RWPE2 (cell line): ENCODE measurements at regions not wholly inside any gene's neighbourhood (a gene's known extent, or its start where the extent isn't known, plus 50 kb on each side); places are given as distances from the start of the nearest gene placed in this dataset.
A peak's percentile ranks its signal among the peaks of the same experiment; 100 is the strongest.

Source experiments
- ATAC-seq: fragments of 200-7000 bp; cut with Tn5 transposase; 3 replicates; pipeline ENCODE4 v1.9.1; 2021; ENCODE audit warnings: low read depth
- DNase-seq: peaks from one replicate; pipeline ENCODE4 v3.0.0-alpha.2; 2020; ENCODE audit warnings: low spot score
- H3K27ac ChIP-seq: fragments of 450-650 bp; 2 replicates; pipeline ENCODE4 v1.5.1; 2017; ENCODE audit warnings: mild to moderate bottlenecking; ENCODE audit not compliant: poor library complexity, severe bottlenecking
- H3K27me3 ChIP-seq: fragments of 250-450 bp; sonication (Bioruptor Pico); 2 replicates; pipeline ENCODE4 v1.5.1; 2021; ENCODE audit warnings: mild to moderate bottlenecking, moderate library complexity; ENCODE audit not compliant: insufficient read depth, poor library complexity, severe bottlenecking
- H3K36me3 ChIP-seq: fragments of 250-450 bp; sonication (Bioruptor Pico); 2 replicates; pipeline ENCODE4 v1.5.1; 2020; ENCODE audit warnings: low read depth, mild to moderate bottlenecking, moderate library complexity
- H3K4me1 ChIP-seq: fragments of 250-450 bp; sonication (Bioruptor Pico); 2 replicates; pipeline ENCODE4 v1.5.1; 2021; ENCODE audit warnings: mild to moderate bottlenecking, moderate library complexity; ENCODE audit not compliant: insufficient read depth, poor library complexity, severe bottlenecking
- H3K4me3 ChIP-seq: fragments of 250-450 bp; sonication (Bioruptor Pico); 2 replicates; pipeline ENCODE4 v1.5.1; 2021; ENCODE audit warnings: mild to moderate bottlenecking, moderate library complexity; ENCODE audit not compliant: severe bottlenecking
- H3K9me3 ChIP-seq: fragments of 250-450 bp; sonication (Bioruptor Pico); 2 replicates; pipeline ENCODE4 v1.5.1; 2021; ENCODE audit warnings: mild to moderate bottlenecking, moderate library complexity; ENCODE audit not compliant: severe bottlenecking
- TF ChIP-seq, protein P1 (sequence below): fragments of 450-650 bp; IDR thresholded peaks from one replicate; pipeline ENCODE4 v1.5.1; 2017; ENCODE audit warnings: mild to moderate bottlenecking, moderate library complexity; ENCODE audit not compliant: poor library complexity, severe bottlenecking

DNA sequence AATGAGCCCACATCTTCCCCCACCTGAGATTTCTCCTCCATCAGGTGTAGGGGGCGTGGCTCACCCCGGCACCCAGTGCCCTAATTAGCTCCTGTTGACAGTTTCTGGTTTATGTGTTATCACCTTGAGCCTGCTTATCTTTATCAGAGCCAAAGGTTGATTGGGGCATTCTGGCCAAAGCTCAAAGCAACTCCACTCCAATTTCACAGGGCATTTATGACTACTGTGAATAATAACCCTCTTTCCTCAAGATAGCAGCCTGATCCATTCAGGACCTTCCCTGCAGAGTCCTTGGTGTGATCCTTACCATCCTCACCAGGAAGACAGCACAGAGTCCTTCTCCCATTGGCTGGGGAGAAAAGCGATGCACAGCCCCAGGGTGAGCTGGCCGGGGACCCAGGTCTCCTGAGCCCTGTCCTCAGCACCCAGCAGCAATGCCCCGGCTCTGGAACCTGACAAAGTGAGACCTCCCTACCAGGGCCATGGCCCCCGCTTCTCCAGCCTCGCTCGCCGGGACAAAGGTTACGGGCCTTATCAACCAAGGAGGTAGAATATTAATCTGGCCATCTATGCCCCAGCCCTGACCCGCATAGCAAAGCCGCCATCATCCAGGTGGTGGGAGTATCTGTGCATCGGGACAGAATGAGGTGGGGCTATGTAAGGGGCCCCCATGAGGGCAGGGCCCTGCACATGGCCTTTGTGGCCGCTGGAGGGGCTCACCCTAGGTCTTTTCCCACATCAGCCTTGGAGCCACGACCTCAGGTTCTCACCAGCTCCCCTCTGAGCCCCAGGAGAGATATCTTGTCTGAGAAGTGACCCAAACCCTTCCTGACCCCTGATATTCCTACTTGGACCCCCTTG, 64.5 kb downstream of the ZFP36L2 start:
- no peak for DNase-seq
- H3K4me1 ChIP-seq: peaks cover 28% of the 10 kb centered on the region
- no peak for ATAC-seq
- no peak overlapping the region for H3K4me3 ChIP-seq
- no peaks in the 10 kb centered on the region for H3K9me3 ChIP-seq
- H3K27me3 ChIP-seq: no peaks in the 10 kb centered on the region
- H3K27ac ChIP-seq: no peak overlapping the region
- TF ChIP-seq, protein P1, sequence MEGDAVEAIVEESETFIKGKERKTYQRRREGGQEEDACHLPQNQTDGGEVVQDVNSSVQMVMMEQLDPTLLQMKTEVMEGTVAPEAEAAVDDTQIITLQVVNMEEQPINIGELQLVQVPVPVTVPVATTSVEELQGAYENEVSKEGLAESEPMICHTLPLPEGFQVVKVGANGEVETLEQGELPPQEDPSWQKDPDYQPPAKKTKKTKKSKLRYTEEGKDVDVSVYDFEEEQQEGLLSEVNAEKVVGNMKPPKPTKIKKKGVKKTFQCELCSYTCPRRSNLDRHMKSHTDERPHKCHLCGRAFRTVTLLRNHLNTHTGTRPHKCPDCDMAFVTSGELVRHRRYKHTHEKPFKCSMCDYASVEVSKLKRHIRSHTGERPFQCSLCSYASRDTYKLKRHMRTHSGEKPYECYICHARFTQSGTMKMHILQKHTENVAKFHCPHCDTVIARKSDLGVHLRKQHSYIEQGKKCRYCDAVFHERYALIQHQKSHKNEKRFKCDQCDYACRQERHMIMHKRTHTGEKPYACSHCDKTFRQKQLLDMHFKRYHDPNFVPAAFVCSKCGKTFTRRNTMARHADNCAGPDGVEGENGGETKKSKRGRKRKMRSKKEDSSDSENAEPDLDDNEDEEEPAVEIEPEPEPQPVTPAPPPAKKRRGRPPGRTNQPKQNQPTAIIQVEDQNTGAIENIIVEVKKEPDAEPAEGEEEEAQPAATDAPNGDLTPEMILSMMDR: no peak
- H3K36me3 ChIP-seq: no peaks in the 10 kb centered on the region

DNA sequence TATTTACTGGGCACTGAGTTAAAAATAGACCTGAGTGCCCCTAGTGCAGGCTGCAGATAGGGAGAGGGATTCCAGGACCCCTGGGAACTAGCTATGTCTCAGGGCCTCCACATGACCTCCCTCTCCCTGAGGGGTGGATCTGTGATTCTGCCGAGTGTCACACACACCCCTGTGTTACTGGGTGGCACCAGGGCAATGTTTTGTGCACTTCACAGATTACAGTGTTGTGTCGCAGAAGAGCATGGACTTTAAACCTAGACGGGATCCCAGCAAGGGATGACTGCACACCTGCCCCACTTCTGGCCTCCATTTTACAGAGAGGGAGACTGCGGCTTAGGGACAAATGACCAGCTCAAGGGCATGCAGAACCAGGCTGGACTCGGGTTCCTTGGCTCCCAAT, 65.6 kb downstream of the ZFP36L2 start:
- Histone ChIP-seq H3K36me3 (no peaks in the 10 kb centered on the region), H3K4me1 (peaks cover 30% of the 10 kb centered on the region), H3K9me3 (no peaks in the 10 kb centered on the region), H3K27me3 (no peaks in the 10 kb centered on the region), H3K4me3 (no peak overlapping the region), H3K27ac (peak overlapping the region; percentile 97)
- TF ChIP-seq, protein P1: no peak
- DNase-seq (no peak), ATAC-seq (no peak)

DNA sequence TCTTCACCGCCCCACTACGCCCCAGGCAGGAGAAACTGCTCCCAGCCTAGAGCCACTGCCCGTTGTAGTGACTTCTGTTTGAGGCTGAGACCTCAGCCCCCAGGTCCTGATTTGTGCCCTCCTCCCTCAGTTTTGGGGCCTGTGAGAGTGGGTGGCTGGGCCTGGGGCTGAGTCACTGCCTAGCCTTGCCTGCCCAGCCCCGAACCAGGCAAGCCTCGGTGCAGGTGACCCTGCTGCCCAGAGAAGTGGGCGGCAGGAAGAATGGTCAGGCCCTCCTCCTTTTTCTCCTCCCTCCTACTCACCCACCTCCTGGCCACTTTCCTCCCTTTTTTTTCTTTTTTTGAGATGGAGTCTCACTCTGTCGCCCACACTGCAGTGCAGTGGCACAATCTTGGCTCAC, 66.6 kb downstream of the ZFP36L2 start:
- Histone ChIP-seq H3K27me3 (no peaks in the 10 kb centered on the region), H3K27ac (peak overlapping the region; percentile 97), H3K36me3 (no peaks in the 10 kb centered on the region), H3K4me1 (peaks cover 38% of the 10 kb centered on the region), H3K9me3 (no peaks in the 10 kb centered on the region), H3K4me3 (no peak overlapping the region)
- no peak for DNase-seq
- no peak for ATAC-seq
- TF ChIP-seq, protein P1: no peak

DNA sequence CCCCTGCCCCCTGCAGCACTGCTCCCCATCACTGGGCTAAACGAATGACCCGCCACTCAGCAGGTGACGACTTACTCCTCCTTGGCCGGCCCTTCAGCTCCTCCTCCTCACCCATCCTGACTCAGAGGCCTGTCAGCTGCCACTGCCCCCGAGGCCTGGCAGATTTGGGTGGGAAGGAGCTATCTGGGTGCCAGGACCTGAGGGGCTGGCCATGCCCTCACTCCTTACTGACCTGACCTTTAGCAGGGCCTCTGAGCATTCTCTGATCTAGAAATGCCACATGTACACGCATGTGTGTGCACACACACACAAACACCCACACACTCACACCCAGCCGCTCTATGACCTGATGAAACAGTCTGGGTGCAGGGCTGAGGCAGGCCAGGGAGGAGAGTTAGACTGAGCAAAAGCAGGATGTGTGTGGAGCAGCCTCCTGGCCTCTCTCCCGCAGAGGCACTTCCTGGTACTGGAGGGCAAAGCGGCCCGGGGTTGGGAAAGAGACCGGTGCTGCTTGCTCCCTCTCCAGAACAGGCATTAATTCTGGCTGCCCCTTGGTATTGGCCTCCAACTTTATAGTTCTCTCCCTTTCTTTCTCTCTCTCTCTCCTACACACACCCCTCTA, 68.0 kb downstream of the ZFP36L2 start:
- Histone ChIP-seq H3K36me3 (no peaks in the 10 kb centered on the region), H3K27me3 (no peaks in the 10 kb centered on the region), H3K27ac (peak overlapping the region; percentile 97), H3K4me1 (peaks cover 43% of the 10 kb centered on the region), H3K4me3 (no peak overlapping the region), H3K9me3 (no peaks in the 10 kb centered on the region)
- TF ChIP-seq, protein P1: no peak
- ATAC-seq (peak; percentile 76), DNase-seq (peak; percentile 87)
